DMS79 treated with DMSO at 0.1 percent for 48 hours (cell line): ENCODE measurements at regions not wholly inside any gene's neighbourhood (a gene's known extent, or its start where the extent isn't known, plus 50 kb on each side); places are given as distances from the start of the nearest gene placed in this dataset.
A peak's percentile ranks its signal among the peaks of the same experiment; 100 is the strongest.

Source experiments
- DNase-seq: peaks from one replicate; lab custom pipeline; 2025; lab: John Stamatoyannopoulos, UW

GRCh38 chr11:33615751-33616150 is 84.9 kb downstream of the C11orf91 start:
- DNase-seq: no peak

- no peak for DNase-seq
These were observed 87.2 kb downstream of the C11orf91 start for GRCh38 chr11:33613404-33613803.

DNA sequence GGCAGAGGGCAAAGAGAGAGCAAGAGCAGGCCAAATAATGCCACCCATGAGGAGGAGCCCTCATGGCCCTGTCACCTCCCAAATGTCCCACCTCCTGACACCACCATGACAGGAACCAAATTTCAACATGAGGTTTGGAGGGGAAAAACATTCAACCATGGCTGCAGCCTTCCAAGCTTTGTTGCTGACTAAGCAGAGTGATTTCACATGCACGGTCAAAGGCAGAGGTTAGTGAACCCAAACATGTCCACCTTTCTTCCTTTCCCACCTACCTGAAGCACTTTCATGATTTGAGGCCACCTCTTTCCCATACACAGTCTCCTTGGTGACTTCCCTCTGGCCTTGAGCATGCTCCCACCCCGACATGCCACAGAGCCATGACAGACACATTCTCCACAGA is 89.7 kb downstream of the C11orf91 start:
- no peak for DNase-seq

GRCh38 chr11:33608386-33608785 is 92.2 kb downstream of the C11orf91 start:
- no peak for DNase-seq

DNA sequence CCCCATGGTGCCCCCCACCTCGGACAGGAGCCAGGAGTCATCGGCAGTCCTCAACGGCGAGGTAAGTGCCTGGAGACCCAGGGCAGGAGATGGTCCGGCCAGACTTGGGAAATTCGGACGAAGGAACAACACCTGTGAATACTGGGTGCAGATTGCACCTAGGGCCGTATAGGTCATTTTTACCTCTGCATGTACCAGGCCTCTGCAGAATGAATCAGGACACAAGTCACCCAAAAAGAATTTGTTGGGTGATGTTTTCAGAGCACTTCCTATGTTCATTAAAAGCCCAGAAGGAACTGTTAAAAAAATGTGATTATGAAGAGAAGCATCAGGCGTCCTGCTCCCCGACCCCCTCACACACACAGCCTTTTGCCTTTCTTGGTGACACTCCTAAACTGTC is 93.9 kb downstream of the C11orf91 start:
- DNase-seq: no peak

GRCh38 chr11:33605703-33606102 is 94.9 kb downstream of the C11orf91 start:
- DNase-seq: no peak

DNA sequence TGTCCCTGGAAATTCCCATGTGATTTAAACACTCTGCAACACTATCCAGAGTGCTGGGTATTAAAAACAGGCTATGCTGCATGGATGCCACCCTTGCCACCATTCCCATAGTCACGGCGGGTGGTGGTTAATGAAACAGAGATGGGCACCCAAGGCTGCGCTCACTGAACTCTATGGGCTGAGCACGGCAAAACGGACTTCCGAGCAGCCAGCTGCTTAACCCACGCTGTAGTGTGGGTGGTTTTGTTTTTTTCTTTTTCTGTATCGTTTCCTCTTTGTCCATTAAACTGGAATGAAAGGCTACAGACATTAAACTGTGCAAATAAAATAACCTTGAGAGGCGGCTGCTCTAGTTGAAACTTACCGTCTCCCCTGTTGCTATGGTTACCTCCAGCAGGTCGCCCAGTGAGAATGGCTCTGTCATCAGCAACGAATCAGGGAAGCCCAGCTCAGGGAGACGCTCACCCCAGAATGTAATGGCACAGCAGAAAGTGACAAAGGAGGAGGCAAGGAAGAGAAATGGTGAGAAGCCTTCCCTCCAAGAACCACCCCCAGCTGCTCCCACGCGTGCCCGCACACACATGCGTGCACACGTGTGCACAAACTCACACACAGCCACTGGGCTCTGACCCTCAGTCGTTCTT is 102.1 kb downstream of the C11orf91 start:
- DNase-seq: peak; percentile 92

- no peak for DNase-seq
These were observed 106.4 kb downstream of the C11orf91 start for GRCh38 chr11:33594188-33594587.

DNA sequence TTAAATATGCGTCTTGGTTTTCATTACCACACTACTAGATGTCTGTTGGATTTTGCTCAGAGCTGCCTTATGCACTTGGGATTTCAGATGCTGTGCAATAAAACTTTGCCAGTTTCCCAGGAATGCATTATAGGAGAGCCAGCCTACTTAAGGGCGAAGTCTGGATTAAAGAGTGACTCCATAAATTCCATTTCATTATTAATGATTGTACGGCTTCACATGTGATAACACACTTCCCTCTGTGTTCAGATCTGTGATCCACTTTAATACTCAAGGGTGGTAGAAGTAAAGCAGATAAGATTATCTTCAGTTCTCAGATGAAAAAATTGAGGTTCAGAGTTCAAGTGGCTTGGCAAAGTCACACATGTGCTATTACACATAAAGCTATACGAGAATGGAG is 110.2 kb downstream of the C11orf91 start:
- DNase-seq: no peak

DNA sequence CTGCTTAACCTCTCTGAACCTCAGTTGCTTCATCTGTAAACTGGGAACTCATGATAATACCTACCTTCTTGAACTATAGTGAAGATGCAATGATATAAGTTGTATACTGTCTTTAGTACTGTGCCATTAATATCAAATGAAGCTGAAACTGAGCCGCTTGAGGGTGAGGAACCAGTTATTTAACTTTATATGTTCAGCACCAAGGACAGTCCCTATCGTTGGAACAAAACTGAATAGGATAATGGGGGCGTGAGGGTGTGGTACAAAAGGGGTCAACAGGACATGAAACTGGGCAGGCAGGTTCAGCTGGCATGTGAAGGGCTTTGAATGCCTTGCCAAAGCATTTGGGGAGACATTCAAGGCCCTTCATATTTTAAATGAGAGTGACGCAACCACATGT is 112.6 kb downstream of the C11orf91 start:
- DNase-seq: no peak

GRCh38 chr11:33585586-33586209 is 114.9 kb downstream of the C11orf91 start:
- no peak for DNase-seq

DNA sequence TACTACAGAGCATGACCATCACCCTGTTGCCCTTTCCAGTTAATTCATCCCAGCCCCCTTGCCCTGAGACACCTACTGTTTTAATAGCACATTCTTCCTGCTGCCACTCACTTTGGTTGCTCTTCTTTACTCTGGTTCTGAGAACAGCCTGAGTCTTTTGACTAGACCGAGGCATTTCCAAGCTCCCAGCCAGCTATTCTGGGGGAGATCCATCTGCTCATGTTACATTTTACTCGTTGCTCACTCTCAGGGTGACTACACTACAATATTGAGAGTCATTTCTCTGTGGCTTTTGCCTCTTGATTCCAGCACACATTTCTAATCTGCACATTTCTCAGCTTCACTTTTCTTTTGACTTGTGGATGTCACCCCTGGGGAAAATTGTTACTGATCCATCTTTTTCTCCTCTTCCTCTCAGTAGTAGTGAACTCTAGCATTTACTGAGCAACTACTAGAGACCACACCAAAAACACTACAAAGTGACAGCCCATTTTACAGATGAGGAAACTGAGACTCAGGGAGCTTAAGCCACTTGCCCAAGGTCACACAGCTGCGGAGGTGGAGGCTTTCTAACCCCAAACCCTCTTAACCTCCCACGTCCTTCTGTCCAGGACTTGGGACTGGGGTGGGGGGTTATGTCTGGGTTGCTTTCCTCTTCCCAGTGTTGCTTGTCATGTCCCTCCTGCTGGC is 117.8 kb downstream of the C11orf91 start:
- no peak for DNase-seq

- no peak for DNase-seq
These were observed 121.5 kb downstream of the C11orf91 start for GRCh38 chr11:33579101-33579500.

DNA sequence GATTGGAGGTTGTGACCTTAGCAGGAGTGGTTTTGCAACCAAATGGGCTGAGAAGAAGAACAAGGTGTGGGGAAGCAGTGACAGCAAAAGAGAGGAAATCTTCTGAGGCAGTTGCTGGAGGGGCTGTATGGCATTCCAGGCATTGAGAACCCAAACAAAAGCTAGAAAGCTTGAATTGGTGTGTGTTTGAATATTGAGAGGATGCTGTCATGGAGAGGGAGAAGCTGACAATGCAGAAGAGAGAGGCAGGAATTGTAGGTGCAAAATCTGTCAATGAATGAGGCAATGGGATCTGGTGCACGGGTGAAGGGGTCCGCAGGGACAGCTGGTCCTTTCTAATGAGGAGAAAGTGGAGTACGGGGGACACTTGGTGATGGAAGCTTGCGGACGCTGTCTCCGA is 123.4 kb downstream of the C11orf91 start:
- DNase-seq: no peak

GRCh38 chr11:33575311-33575710 is 125.3 kb downstream of the C11orf91 start:
- no peak for DNase-seq

GRCh38 chr11:33574331-33574730 is 126.3 kb downstream of the C11orf91 start:
- DNase-seq: no peak

DNA sequence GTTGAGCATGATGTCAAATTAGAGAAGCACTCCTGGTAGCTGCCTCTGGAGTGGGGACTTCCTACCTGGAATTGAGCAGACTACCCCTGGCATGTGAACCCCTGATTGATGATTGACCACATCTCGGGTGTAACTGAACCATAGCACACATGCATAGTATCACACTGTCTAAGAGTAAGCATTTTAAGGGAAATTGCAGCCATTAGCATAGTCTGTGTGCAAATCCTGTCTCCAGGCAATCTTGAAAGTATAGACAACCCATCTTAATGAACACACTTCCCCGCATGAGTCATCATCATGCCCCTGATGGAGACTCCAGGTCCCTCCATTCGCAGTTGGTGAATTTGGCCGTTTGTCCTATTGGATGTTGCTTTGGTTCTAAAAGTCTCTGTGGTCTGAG is 131.3 kb downstream of the C11orf91 start:
- no peak for DNase-seq

- DNase-seq: no peak
These were observed 133.6 kb downstream of the C11orf91 start for GRCh38 chr11:33567004-33567403.

DNA sequence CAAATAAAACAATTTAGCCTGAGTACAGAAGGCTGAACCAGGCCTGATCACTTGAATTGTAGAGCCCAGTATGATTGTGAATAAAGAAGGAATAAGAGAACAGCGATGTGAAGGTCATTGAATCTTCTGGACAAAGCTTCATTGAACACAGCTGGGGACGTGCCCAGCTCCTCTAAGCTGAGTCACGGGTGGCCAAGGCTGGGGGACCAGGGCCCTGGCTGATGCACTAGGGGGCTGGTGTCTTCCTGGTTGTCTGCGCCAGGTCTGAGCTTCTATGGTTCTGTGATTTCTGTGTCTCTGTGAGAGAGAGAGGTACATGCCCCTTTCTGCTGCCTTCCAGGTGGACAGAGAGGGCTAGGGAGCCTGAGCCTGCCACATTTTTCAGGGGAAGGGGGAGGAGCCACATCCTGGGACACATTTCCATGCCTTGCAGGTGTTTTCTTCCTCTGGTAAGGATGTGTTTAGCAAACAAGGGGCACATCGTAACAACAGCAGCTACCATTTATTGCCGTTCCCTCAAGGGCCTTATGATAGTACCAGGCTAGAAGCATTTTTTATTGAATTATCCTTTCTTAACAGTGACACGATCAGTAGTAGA is 135.7 kb downstream of the C11orf91 start:
- DNase-seq: no peak

- no peak for DNase-seq
These were observed 139.9 kb downstream of the C11orf91 start for GRCh38 chr11:33560729-33561128.

GRCh38 chr11:33559567-33559966 is 141.1 kb downstream of the C11orf91 start:
- no peak for DNase-seq

DNA sequence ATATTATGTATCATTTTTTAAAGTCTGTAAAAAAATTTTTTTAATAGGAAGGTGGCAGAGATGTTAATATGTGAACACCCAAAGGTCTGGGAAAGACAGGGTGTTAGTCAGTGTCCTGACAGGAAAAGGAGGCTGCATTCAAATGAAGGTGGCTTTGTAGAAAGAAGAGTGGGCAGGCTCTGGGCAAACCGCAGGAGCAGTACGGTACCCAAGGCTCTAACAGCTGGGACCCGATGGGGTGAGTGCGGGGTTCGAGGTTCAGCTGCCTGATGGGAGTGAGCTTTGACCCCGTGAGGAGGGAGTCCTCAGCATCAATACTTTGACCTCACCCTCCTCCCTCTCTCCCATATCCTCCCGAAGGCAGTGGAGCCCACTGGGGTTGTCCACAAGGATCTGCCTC is 142.5 kb downstream of the C11orf91 start:
- no peak for DNase-seq

DNA sequence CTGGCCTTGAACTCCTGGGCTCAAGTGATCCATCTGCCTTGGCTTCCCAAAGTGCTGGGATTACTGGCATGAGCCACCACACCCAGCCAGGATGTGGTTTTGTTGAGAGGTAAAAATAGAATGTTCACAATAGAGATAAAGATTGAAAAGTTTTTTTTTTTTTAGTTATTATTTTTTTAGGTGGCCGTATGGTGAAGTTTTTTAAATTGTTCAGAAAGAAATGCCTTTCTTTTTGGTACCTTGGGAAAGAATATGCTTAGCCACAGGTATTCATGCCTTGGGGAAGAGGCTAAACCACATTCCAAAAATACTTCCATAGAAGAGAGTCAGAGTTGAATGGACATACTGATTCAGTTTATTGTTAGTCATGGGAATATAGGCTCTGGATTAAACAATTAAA is 143.4 kb downstream of the C11orf91 start:
- no peak for DNase-seq
